Skeletal muscle cell (primary cell): ENCODE measurements at regions not wholly inside any gene's neighbourhood (a gene's known extent, or its start where the extent isn't known, plus 50 kb on each side); places are given as distances from the start of the nearest gene placed in this dataset.
"Not testable (repeated sequence)": the region's sequence is repeated elsewhere in the genome, so short reads cannot be mapped to it uniquely, and the experiment has no call there.

Experiments used
- DNase-seq: peaks from one replicate; pipeline ENCODE4 v3.0.0-alpha.2; 2010; ENCODE audit warnings: low read depth
- H3K4me3 ChIP-seq: 2 replicates; pipeline ENCODE4 v1.5.1; 2011; ENCODE audit warnings: low read depth, mild to moderate bottlenecking, control low read depth, low read length, moderate library complexity

DNA sequence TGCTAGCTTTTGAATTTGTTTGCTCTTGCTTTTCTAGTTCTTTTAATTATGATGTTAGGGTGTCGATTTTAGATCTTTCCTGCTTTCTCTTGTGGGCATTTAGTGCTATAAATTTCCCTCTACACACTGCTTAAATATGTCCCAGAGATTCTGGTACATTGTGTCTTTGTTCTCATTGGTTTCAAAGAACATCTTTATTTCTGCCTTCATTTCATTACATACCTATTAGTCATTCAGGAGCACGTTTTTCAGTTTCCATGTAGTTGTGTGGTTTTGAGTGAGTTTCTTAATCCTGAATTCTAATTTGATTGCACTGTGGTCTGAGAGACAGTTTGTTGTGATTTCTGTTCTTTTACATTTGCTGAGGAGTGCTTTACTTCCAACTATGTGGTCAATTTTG lies 51.2 kb upstream of the MB21D2 start:
- peak; percentile 62 for DNase-seq
- H3K4me3 ChIP-seq, result not testable (repeated sequence)

DNA sequence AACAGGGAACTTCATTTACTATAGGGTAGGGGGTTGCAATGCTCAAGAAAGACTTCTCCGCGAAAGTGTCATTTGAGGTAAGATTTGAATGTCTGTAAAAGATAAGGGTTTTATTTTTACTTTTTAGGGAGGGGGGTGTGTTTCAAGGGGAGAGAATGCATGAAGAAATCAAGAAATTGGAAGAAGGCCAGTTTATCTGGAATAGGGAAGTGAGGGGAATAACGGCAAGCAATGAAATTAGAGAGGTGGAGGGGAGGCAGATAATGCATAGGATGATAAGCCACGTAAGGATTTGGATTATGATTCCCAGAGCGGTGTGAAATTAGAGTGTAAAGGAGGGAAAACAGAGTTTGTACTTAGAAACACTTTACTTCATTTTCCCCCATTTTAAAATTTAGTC lies 63.0 kb upstream of the MB21D2 start:
- DNase-seq, result no peak
- H3K4me3 ChIP-seq, result no peak overlapping the region

DNA sequence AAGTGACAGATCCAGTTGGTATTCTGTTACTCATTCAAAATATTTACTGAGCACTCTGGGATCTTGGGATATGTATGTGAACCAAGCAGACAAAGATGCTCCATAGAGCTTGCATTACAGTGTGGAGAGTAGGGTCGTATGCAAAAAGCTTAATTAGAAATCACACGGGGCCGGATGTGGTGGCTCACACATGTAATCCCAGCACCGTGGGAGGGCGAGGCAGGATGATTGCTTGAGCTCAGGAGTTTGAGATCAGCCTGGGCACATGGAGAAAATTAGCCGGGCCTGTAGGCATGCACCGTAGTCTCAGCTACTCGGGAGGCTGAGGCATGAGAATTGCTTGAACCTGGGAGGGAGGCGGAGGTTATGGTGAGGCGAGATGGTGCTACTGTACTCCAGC lies 68.7 kb upstream of the MB21D2 start:
- no peak for DNase-seq
- no peak overlapping the region for H3K4me3 ChIP-seq

DNA sequence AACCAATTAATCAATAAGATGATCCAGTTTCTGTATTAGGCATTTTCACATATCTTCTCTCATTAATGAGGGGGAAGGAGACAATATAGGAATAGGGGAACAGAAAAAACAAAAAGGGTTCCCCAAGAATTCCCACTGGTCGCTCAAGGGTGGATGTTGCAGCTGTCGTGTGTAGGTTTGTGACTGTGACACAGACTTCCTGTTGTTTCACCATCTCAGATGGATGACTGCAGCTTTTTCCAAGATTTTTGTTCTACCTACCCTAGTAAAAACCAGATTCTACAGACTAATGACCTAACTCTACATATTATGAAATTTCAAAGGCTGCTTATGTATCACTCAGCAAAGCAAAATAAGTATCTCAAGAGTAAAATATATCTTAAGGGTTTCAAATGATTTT lies 73.7 kb upstream of the MB21D2 start:
- no peak for DNase-seq
- no peak overlapping the region for H3K4me3 ChIP-seq

DNA sequence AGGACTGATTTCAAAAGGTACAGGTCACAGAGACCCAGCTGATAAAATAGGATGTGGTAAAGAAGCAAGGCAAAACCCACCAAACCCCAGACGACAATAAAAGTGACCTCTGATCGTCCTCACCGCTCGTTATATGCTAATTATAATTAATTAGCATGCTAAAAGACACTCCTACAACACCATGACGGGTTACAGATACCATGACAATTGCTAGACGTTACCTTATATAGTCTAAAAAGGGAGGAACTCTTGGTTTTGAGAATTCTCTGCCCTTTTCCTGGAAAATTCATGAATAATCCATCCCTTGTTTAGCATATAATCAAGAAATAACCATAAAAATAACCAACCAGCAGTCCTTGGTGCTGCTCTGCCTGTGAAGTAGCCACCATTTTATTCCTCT lies 74.7 kb upstream of the MB21D2 start:
- DNase-seq, result no peak
- no peak overlapping the region for H3K4me3 ChIP-seq

DNA sequence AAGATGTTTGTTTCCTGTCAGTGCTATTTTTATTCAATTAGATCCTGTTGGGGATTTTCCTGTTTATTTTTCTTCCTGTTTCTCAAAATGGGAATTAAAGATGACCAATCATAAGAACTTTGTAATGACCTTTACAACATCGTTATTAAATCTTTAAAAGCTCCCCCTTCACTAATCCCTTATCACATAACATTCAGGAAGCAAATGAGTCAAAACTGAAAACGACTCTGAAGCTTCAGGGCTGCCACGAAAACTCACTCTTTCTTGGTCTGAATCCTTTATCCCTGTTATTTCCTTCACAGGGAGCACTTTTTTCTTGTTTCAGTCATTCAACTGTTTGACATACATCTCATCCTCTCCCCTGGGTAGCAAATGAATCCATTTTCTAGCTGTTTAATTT lies 75.8 kb upstream of the MB21D2 start:
- no peak overlapping the region for H3K4me3 ChIP-seq
- DNase-seq, result no peak

DNA sequence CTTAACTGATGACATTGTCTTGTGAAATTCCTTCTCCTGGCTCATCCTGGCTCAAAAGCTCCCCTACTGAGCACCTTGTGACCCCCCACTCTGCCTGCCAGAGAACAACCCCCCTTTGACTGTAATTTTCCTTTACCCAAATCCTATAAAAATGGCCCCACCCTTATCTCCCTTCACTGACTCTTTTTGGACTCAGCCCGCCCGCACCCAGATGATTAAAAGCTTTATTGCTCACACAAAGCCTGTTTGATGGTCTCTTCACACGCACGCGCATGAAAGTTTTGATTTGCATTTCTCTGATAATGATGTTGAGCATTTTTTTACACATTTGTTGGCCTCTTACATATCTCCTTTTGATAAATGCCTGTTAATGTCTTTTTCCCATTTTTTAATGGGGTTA lies 83.5 kb upstream of the MB21D2 start:
- not testable (repeated sequence) for DNase-seq, H3K4me3 ChIP-seq

DNA sequence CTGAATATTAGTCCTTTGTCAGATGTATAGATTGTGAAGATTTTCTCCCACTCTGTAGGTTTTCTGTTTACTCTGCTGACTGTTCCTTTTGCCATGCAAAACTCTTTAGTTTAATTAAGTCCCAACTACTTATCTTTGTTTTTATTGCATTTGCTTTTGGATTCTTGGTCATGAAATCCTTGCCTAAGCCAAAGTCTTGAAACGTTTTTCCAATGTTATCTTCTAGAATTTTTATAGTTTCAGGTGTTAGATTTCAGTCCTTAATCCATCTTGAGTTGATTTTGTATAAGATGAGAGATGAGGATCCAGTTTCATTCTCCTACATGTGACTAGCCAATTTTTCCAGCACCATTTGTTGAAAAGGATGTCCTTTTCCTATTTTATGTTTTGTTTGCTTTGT lies 86.0 kb upstream of the MB21D2 start:
- not testable (repeated sequence) for H3K4me3 ChIP-seq, DNase-seq

DNA sequence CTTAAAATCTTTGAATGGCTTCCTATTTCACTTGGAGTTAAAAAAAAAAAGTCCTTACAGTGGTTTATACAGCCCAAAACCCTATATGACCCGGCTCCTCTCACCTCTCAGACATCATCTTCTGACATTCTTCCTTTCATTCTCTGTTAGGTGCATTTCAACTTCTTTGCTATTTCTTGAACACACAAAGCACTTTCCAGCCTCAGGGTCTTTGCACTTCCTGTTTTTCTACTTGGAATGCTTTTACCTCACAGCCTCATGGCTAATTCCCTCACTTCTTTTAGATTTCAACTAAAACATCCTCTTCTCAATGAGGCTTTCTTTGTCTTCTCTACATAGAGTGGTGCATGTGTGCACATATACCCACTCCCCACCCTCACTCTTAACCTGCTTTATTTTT lies 91.0 kb upstream of the MB21D2 start:
- H3K4me3 ChIP-seq, result no peak overlapping the region
- no peak for DNase-seq

DNA sequence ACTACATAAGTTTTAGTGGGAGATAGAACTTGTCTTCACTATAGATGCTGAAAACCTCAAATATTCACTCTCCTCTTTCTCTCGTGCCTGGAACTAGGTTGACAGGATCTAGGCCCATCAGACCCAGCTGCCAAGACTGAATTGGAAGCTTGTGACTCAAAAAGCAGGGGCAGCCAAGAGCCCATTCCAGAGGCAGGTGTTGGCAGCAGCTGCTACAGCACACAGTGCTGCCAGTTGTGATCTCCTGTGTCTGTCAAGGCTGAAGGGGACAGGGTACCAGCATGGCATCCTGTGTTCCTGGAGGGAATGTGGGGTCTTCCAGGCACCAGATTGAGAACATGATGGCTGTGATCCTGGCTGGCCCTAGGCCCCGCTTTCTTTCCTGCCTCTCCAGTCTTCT lies 92.5 kb upstream of the MB21D2 start:
- DNase-seq, result no peak

DNA sequence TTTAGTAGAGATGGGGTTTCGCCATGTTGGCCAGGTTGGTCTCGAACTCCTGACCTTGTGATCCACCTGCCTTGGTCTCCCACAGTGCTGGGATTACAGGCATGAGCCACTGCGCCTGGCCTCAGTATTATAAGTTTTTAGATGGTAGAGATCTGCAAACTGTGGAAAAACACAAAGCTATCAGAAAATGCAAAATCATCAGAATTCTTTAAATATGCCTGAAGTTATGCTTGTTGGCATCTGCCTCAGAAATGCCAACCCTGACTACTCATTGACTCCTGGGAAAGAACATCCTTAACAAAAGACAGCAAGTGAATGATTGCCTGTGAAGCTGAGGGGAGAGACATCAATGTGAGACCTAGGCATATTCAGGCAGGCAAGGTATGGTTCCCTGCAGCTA lies 94.3 kb upstream of the MB21D2 start:
- no peak for DNase-seq

More for the DNA sequence above, 92.5 kb upstream of the MB21D2 start:
- H3K4me3 ChIP-seq, result no peak overlapping the region

DNA sequence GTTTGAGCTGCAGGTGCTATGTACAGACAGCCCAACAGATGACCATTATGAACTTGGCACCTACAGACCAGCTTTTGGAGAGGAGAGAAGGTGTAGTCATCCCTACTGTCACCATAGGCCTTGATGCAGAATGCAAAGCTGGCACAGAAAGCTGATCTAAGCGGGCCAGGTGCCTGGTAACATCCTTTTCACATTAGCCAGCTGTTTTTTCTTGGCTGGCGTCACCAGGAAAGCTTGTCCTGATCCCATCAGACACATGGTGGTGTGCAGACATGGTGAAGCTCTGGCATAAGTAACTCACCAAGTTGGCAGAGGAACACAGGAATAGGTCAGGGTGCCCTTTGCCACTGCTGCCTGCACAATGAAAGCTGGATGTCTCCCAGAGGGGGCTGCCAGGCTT lies 97.2 kb upstream of the MB21D2 start:
- H3K4me3 ChIP-seq, result no peak overlapping the region
- DNase-seq, result no peak

More for the DNA sequence above, 94.3 kb upstream of the MB21D2 start:
- H3K4me3 ChIP-seq, result no peak overlapping the region

DNA sequence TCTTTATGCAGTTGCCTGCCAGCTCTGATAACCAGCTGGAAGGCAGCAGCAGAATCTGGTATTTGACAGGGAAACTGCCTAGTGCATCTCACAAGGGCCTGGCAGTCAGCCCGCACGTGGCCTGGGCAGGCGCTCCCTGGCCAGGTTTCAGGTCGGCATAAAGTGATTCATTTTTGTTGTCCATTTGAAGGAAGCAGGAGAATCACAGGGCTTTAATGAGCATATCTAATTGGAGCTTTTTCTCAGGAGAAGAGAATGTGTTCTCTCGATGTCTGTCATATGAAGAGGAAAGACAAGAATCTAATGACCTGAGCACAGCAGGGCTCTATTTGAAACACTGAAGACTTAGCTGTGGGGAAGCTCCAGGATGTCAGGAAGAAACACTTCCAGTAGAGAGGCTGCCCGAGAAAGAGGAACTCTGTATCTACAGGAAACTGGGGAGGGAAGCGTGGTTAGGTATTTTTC lies 98.8 kb upstream of the MB21D2 start:
- H3K4me3 ChIP-seq, result no peak overlapping the region
- no peak for DNase-seq

DNA sequence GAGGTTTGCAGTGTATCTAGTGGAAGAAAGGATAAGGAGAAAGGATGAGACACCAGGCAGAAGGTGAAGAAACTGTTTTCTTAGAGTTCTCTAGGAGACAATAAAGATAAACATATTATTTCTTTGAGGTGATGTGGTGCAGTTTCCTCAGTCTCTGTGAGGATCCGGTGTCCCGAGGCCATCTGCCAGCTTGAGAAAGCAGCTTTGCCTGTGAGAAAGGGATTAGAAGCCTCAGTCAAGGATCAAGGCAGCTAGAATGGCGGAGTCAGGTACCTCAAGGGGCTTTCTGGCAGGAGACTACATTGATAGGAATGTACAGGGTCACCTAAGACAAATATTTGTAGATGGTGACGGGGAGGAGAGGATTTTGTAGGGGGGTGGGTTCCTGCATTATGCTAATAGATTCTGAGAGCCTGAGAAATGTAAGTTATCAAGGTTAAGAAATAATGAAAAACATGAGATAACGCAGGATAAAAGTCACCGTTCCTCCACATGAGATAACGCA lies 103.9 kb upstream of the MB21D2 start:
- no peak overlapping the region for H3K4me3 ChIP-seq
- DNase-seq, result no peak

DNA sequence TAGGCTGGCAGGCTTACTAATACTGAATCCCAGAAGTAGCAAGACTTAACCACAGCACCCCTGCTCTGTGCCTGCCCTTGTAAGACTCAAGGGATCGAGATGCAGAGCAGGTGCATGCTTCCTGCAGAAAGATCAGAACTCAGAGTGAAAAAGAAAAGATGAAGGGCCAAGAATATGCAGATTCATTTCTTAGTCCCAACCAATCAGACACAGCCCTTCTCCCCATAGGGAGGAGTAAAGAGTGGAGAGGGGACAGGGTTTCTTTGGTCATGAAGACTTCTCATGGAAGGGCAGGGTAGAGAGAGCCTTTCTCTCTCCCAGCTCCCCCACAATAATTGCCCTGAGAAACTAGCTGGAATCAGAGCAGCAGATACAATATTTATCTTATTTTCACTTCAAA lies 105.6 kb upstream of the MB21D2 start:
- H3K4me3 ChIP-seq, result no peak overlapping the region
- DNase-seq, result no peak

DNA sequence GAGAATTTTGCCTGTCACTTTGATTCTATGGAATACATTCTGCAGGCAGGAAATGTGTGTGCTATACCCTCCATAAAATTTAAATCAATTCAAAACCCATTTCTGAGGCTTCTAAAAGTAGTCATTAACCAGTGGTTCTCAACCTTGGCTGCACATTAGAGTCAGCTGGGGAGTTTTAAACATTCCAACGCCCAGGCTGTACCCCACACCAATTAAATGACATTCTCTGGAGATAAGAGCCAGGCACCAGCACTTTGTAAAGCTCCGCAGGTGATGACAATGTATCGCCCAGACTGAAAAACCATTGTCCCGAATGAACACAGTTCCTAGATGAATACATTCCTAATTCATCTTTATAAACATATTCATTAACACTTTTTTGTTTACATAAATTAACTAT lies 110.6 kb upstream of the MB21D2 start:
- H3K4me3 ChIP-seq, result no peak overlapping the region
- no peak for DNase-seq

DNA sequence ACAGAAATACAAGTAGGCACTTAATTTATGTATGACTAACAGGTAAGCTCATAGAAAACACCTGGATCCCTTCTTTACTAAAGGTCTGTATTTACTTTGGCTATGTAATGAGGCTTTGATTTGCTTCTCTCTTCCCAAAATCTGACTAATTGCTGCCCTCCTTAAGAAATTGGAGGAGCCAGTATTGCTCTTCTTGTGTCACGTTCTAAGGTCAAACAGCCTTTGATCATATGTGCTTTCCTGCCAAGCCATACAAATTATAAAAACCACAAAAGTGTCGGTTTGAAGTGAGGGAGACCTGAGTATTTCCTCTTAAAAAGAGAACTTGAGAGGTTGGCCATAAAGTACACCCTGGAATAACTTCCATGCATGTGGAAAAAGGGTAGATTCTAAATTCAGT lies 112.1 kb upstream of the MB21D2 start:
- no peak overlapping the region for H3K4me3 ChIP-seq
- no peak for DNase-seq

DNA sequence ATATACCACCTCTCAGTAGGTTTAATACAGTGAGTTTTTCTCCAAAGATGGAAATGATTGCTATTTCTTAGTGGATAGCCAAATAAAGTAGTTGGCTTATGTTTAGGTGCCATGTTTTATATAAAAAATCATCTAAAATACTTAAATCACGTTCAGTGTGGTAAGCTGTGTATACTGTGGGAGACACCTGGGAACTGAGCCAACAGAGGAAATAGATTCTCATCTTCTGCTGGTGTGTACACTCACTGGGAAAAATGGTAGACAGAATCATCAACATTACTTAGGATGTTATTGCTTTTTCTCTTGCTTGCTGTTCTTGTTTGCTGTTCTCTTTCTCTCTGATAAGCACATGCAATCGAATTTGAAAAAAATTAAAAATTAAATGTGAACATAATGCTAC lies 112.6 kb upstream of the MB21D2 start:
- no peak overlapping the region for H3K4me3 ChIP-seq
- DNase-seq, result no peak

DNA sequence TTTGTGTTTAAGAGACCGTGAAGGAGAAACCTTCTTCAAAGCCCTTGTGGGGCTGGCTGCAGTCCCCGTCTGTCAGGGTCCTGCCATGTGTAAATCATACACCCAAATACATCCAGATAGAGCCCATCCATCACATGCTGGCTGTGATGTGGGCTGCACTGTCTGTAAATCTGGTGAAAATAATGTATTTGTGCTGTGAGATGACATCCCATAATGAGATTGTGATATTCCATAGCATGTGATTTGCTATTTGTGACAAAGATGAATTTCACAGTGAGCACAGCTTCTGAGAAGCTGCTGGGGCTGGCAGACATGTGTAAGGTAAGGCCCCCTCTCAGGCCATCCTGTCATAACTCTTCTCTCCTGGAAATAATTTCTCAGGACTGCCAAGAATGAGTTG lies 114.3 kb upstream of the MB21D2 start:
- no peak overlapping the region for H3K4me3 ChIP-seq
- no peak for DNase-seq

DNA sequence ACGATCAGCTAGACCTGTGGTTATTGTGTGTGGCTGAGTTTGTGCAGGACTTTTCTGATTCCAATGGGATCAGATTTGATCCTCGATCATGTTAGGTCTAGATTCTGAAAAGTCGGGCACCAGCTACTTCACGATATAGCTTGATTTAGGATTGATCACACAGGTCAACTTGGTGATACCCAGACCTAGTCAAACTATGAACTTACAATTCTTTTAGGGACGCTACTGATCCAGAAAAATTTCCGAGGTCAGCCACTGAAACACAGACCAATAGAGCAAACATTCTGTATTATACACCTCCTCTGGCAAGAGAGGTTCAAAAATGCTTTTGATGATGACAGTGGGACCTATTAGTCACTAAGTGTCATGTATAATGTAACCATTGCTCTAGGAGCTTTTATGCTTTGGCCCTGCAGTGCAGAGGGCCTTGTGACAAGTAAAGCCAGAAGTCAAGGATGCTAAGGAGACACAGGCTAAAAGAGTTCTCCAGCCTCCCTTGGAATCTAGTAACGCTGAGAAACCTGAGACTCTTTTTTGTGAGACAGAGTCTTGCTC lies 115.6 kb upstream of the MB21D2 start:
- H3K4me3 ChIP-seq, result no peak overlapping the region
- no peak for DNase-seq

DNA sequence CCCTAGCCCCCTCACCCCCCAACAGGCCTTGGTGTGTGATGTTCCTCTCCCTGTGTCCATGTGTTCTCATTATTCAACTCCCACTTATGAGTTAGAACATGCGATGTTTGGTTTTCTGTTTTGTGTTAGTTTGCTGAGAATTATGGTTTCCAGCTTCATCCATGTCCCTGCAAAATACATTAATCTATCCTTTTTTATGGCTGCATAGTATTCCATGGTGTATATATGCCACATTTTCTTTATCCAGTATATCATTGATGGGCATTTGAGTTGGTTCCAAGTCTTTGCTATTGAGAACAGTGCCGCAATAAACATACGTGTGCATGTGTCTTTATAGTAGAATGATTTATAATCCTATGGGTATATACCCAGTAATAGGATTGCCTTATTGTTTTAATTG lies 120.2 kb upstream of the MB21D2 start:
- DNase-seq, H3K4me3 ChIP-seq: not testable (repeated sequence)

DNA sequence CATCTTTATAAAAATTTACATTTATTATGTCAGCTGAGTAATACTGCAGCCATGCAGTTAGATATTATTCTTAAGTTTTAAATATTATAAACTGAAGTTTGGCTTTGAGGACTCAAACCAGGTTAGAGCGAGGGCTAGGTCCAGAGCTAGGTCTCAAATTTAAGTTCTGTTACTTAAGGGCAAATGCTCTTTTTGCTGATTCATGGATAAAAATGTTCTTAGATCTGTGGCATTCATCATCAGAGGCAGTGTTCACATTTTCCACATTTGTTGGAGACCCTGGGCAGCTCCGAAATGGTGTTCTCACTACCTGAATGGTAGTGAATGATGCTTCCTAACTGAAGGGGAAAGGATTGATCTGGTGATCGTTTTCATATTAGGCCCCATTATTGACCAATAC lies 121.4 kb upstream of the MB21D2 start:
- H3K4me3 ChIP-seq, result no peak overlapping the region
- DNase-seq, result no peak
